ENCODE measurements at regions not wholly inside any gene's neighbourhood (a gene's known extent, or its start where the extent isn't known, plus 50 kb on each side); places are given as distances from the start of the nearest gene placed in this dataset.

- no peak overlapping the region for H3K27ac Mint-ChIP-seq
- no peaks in the 10 kb centered on the region for H3K9me3 Mint-ChIP-seq
- CTCF ChIA-PET: no interaction called here
- H3K4me1 Mint-ChIP-seq: no peaks in the 10 kb centered on the region
- no peak overlapping the region for H3K4me3 Mint-ChIP-seq
- H3K36me3 Mint-ChIP-seq: no peaks in the 10 kb centered on the region
- no peaks in the 10 kb centered on the region for H3K27me3 Mint-ChIP-seq
- no peak for DNase-seq
Observed at GRCh38 chr3:105170423-105170822, 196.3 kb upstream of the ALCAM start.

GRCh38 chr3:105174017-105174615 lies 192.6 kb upstream of the ALCAM start:
- CTCF ChIA-PET: no interaction called here
- no peak overlapping the region for H3K4me3 Mint-ChIP-seq
- DNase-seq: no peak
- no peaks in the 10 kb centered on the region for H3K4me1 Mint-ChIP-seq
- H3K9me3 Mint-ChIP-seq: no peaks in the 10 kb centered on the region
- no peaks in the 10 kb centered on the region for H3K36me3 Mint-ChIP-seq
- H3K27ac Mint-ChIP-seq: no peak overlapping the region
- no peaks in the 10 kb centered on the region for H3K27me3 Mint-ChIP-seq

GRCh38 chr3:105177576-105177975 lies 189.1 kb upstream of the ALCAM start:
- no peak overlapping the region for H3K4me3 Mint-ChIP-seq
- H3K4me1 Mint-ChIP-seq: no peaks in the 10 kb centered on the region
- H3K27me3 Mint-ChIP-seq: no peaks in the 10 kb centered on the region
- H3K36me3 Mint-ChIP-seq: no peaks in the 10 kb centered on the region
- H3K27ac Mint-ChIP-seq: no peak overlapping the region
- DNase-seq: no peak
- H3K9me3 Mint-ChIP-seq: no peaks in the 10 kb centered on the region
- CTCF ChIA-PET: no interaction called here

GRCh38 chr3:105187344-105187743 lies 179.4 kb upstream of the ALCAM start:
- CTCF ChIA-PET: no interaction called here
- no peaks in the 10 kb centered on the region for H3K27me3 Mint-ChIP-seq
- no peak overlapping the region for H3K4me3 Mint-ChIP-seq
- H3K36me3 Mint-ChIP-seq: no peaks in the 10 kb centered on the region
- no peaks in the 10 kb centered on the region for H3K9me3 Mint-ChIP-seq
- no peaks in the 10 kb centered on the region for H3K4me1 Mint-ChIP-seq
- DNase-seq: no peak
- no peak overlapping the region for H3K27ac Mint-ChIP-seq

- CTCF ChIA-PET: no interaction called here
- no peak for DNase-seq
- H3K27me3 Mint-ChIP-seq: no peaks in the 10 kb centered on the region
- no peaks in the 10 kb centered on the region for H3K4me1 Mint-ChIP-seq
- peaks cover 3% of the 10 kb centered on the region for H3K9me3 Mint-ChIP-seq
- H3K4me3 Mint-ChIP-seq: no peak overlapping the region
- H3K36me3 Mint-ChIP-seq: no peaks in the 10 kb centered on the region
- no peak overlapping the region for H3K27ac Mint-ChIP-seq
Observed at GRCh38 chr3:105195260-105195659, 171.4 kb upstream of the ALCAM start.

- no peaks in the 10 kb centered on the region for H3K36me3 Mint-ChIP-seq
- no peak for DNase-seq
- H3K4me3 Mint-ChIP-seq: no peak overlapping the region
- no peaks in the 10 kb centered on the region for H3K4me1 Mint-ChIP-seq
- H3K27me3 Mint-ChIP-seq: no peaks in the 10 kb centered on the region
- CTCF ChIA-PET: no interaction called here
- H3K27ac Mint-ChIP-seq: no peak overlapping the region
- peaks cover 1% of the 10 kb centered on the region for H3K9me3 Mint-ChIP-seq
Observed at GRCh38 chr3:105197863-105198262, 168.8 kb upstream of the ALCAM start.

- DNase-seq: no peak
- CTCF ChIA-PET: no interaction called here
- H3K36me3 Mint-ChIP-seq: no peaks in the 10 kb centered on the region
- H3K27me3 Mint-ChIP-seq: no peaks in the 10 kb centered on the region
- H3K27ac Mint-ChIP-seq: no peak overlapping the region
- no peaks in the 10 kb centered on the region for H3K4me1 Mint-ChIP-seq
- no peaks in the 10 kb centered on the region for H3K9me3 Mint-ChIP-seq
- no peak overlapping the region for H3K4me3 Mint-ChIP-seq
Observed at GRCh38 chr3:105199217-105199616, 167.5 kb upstream of the ALCAM start.

GRCh38 chr3:105210141-105210540 lies 156.6 kb upstream of the ALCAM start:
- Mint-ChIP-seq H3K4me3 (no peak overlapping the region), H3K27ac (no peak overlapping the region), H3K9me3 (no peaks in the 10 kb centered on the region), H3K4me1 (no peaks in the 10 kb centered on the region), H3K36me3 (no peaks in the 10 kb centered on the region), H3K27me3 (no peaks in the 10 kb centered on the region)
- DNase-seq: no peak
- CTCF ChIA-PET: interaction anchor here (0.7 kb wide), 1 partner anchor 1846 kb away, joined by 3 read pairs; no protein-coding TSS in a partner anchor

- no peak for DNase-seq
- no peak overlapping the region for H3K27ac Mint-ChIP-seq
- no peak overlapping the region for H3K4me3 Mint-ChIP-seq
- H3K9me3 Mint-ChIP-seq: peaks cover 2% of the 10 kb centered on the region
- CTCF ChIA-PET: no interaction called here
- no peaks in the 10 kb centered on the region for H3K4me1 Mint-ChIP-seq
- H3K36me3 Mint-ChIP-seq: no peaks in the 10 kb centered on the region
- no peaks in the 10 kb centered on the region for H3K27me3 Mint-ChIP-seq
Observed at GRCh38 chr3:105214590-105214989, 152.1 kb upstream of the ALCAM start.

- Mint-ChIP-seq H3K36me3 (no peaks in the 10 kb centered on the region), H3K9me3 (peaks cover 1% of the 10 kb centered on the region), H3K4me3 (no peak overlapping the region), H3K27me3 (no peaks in the 10 kb centered on the region), H3K27ac (no peak overlapping the region), H3K4me1 (no peaks in the 10 kb centered on the region)
- DNase-seq: no peak
- CTCF ChIA-PET: no interaction called here
Observed at GRCh38 chr3:105222568-105223093, 144.1 kb upstream of the ALCAM start.

GRCh38 chr3:105223815-105224214 lies 142.9 kb upstream of the ALCAM start:
- Mint-ChIP-seq H3K9me3 (no peaks in the 10 kb centered on the region), H3K27me3 (peaks cover under 1% of the 10 kb centered on the region), H3K27ac (no peak overlapping the region), H3K36me3 (no peaks in the 10 kb centered on the region), H3K4me1 (no peaks in the 10 kb centered on the region), H3K4me3 (no peak overlapping the region)
- no peak for DNase-seq
- CTCF ChIA-PET: no interaction called here

GRCh38 chr3:105228696-105229095 lies 138.0 kb upstream of the ALCAM start:
- DNase-seq: no peak
- Mint-ChIP-seq H3K27ac (no peak overlapping the region), H3K36me3 (no peaks in the 10 kb centered on the region), H3K4me3 (no peak overlapping the region), H3K9me3 (no peaks in the 10 kb centered on the region), H3K27me3 (peaks cover 4% of the 10 kb centered on the region), H3K4me1 (no peaks in the 10 kb centered on the region)
- CTCF ChIA-PET: no interaction called here

GRCh38 chr3:105232553-105232952 lies 134.2 kb upstream of the ALCAM start:
- Mint-ChIP-seq H3K4me1 (no peaks in the 10 kb centered on the region), H3K27me3 (peaks cover 4% of the 10 kb centered on the region), H3K27ac (no peak overlapping the region), H3K4me3 (no peak overlapping the region), H3K9me3 (no peaks in the 10 kb centered on the region), H3K36me3 (no peaks in the 10 kb centered on the region)
- CTCF ChIA-PET: interaction anchor here (0.7 kb wide), 1 partner anchor 158 kb away, joined by 3 read pairs; no protein-coding TSS in a partner anchor
- no peak for DNase-seq

GRCh38 chr3:105233010-105233409 lies 133.7 kb upstream of the ALCAM start:
- Mint-ChIP-seq H3K36me3 (no peaks in the 10 kb centered on the region), H3K27me3 (peaks cover 4% of the 10 kb centered on the region), H3K4me3 (no peak overlapping the region), H3K27ac (no peak overlapping the region), H3K4me1 (no peaks in the 10 kb centered on the region), H3K9me3 (no peaks in the 10 kb centered on the region)
- CTCF ChIA-PET: no interaction called here
- DNase-seq: no peak

- H3K9me3 Mint-ChIP-seq: no peaks in the 10 kb centered on the region
- no peaks in the 10 kb centered on the region for H3K27me3 Mint-ChIP-seq
- no peak overlapping the region for H3K27ac Mint-ChIP-seq
- DNase-seq: no peak
- no peaks in the 10 kb centered on the region for H3K4me1 Mint-ChIP-seq
- CTCF ChIA-PET: no interaction called here
- no peaks in the 10 kb centered on the region for H3K36me3 Mint-ChIP-seq
- H3K4me3 Mint-ChIP-seq: no peak overlapping the region
Observed at GRCh38 chr3:105235221-105235620, 131.5 kb upstream of the ALCAM start.

GRCh38 chr3:105235785-105236184 lies 130.9 kb upstream of the ALCAM start:
- Mint-ChIP-seq H3K27me3 (no peaks in the 10 kb centered on the region), H3K9me3 (no peaks in the 10 kb centered on the region), H3K27ac (no peak overlapping the region), H3K4me1 (no peaks in the 10 kb centered on the region), H3K4me3 (no peak overlapping the region), H3K36me3 (no peaks in the 10 kb centered on the region)
- no peak for DNase-seq
- CTCF ChIA-PET: no interaction called here

All from activated naive CD4-positive, alpha-beta T cell treated with anti-CD3 and anti-CD28 coated beads, Interleukin-2, amount 10 ng/mL, durations not matched to agents 7 days and 5 days (primary cell).